Astrocyte (in vitro differentiated cells and primary cell): ENCODE measurements at regions not wholly inside any gene's neighbourhood (a gene's known extent, or its start where the extent isn't known, plus 50 kb on each side); places are given as distances from the start of the nearest gene placed in this dataset.
"Not testable (repeated sequence)": the region's sequence is repeated elsewhere in the genome, so short reads cannot be mapped to it uniquely, and the experiment has no call there.

Experiments
- DNase-seq: peaks from one replicate; pipeline ENCODE4 v3.0.0-alpha.2; 2010; ENCODE audit warnings: low read depth
- FAIRE-seq: peaks from 2 replicates; lab custom pipeline; 2011; peaks lifted over from hg19 to GRCh38; lab: Jason Lieb, UNC
- H2AFZ ChIP-seq: 2 replicates; pipeline ENCODE4 v1.6.0; 2012; ENCODE audit warnings: low read depth, low read length, inconsistent platforms
- H3K27ac ChIP-seq: 2 replicates; pipeline ENCODE4 v1.5.1; 2011; ENCODE audit warnings: low read depth, low read length, inconsistent platforms
- H3K27me3 ChIP-seq: 2 replicates; pipeline ENCODE4 v1.6.0; 2011; ENCODE audit warnings: low read length, inconsistent platforms; ENCODE audit not compliant: insufficient read depth
- H3K36me3 ChIP-seq: 2 replicates; pipeline ENCODE4 v1.5.1; 2011; ENCODE audit warnings: low read length, inconsistent platforms; ENCODE audit not compliant: insufficient read depth
- H3K4me1 ChIP-seq: 2 replicates; pipeline ENCODE4 v1.5.1; 2011; ENCODE audit warnings: low read length, inconsistent platforms; ENCODE audit not compliant: insufficient read depth
- H3K4me2 ChIP-seq: 2 replicates; pipeline ENCODE4 v1.6.0; 2012; ENCODE audit warnings: low read length, inconsistent platforms
- H3K4me3 ChIP-seq: 2 replicates; pipeline ENCODE4 v1.5.1; 2011; ENCODE audit warnings: low read depth, mild to moderate bottlenecking, low read length, inconsistent platforms; ENCODE audit not compliant: insufficient read depth
- H3K79me2 ChIP-seq: 2 replicates; pipeline ENCODE4 v1.6.0; 2012; ENCODE audit warnings: mild to moderate bottlenecking, low read length, inconsistent platforms; ENCODE audit not compliant: insufficient read depth
- H3K9ac ChIP-seq: 2 replicates; pipeline ENCODE4 v1.6.0; 2012; ENCODE audit warnings: mild to moderate bottlenecking, low read length, inconsistent platforms
- H3K9me3 ChIP-seq: 2 replicates; pipeline ENCODE4 v1.5.1; 2012; ENCODE audit warnings: low read depth, mild to moderate bottlenecking, low read length, inconsistent platforms; ENCODE audit not compliant: insufficient read depth
- H4K20me1 ChIP-seq: 2 replicates; pipeline ENCODE4 v1.6.0; 2012; ENCODE audit warnings: low read length, inconsistent platforms; ENCODE audit not compliant: insufficient read depth
- H3K27ac Mint-ChIP-seq: one replicate; pipeline ENCODE4 v1.8.0; 2021; ENCODE audit warnings: mild to moderate bottlenecking, mixed read lengths; ENCODE audit not compliant: unreplicated experiment
- H3K27me3 Mint-ChIP-seq: one replicate; pipeline ENCODE4 v1.8.0; 2021; ENCODE audit warnings: low read depth, mixed read lengths; ENCODE audit not compliant: unreplicated experiment
- H3K36me3 Mint-ChIP-seq: one replicate; pipeline ENCODE4 v1.8.0; 2021; ENCODE audit warnings: low read depth, mixed read lengths; ENCODE audit not compliant: unreplicated experiment
- H3K4me1 Mint-ChIP-seq: one replicate; pipeline ENCODE4 v1.8.0; 2021; ENCODE audit warnings: low read depth, mixed read lengths; ENCODE audit not compliant: unreplicated experiment
- H3K4me3 Mint-ChIP-seq: one replicate; pipeline ENCODE4 v1.8.0; 2021; ENCODE audit warnings: mild to moderate bottlenecking, moderate library complexity, mixed read lengths; ENCODE audit not compliant: unreplicated experiment
- H3K9me3 Mint-ChIP-seq: one replicate; pipeline ENCODE4 v1.8.0; 2021; ENCODE audit warnings: mild to moderate bottlenecking, mixed read lengths; ENCODE audit not compliant: unreplicated experiment
- CTCF ChIP-seq: IDR thresholded peaks from 2 replicates; pipeline ENCODE4 v1.5.1; 2011; ENCODE audit warnings: low read depth, mild to moderate bottlenecking, inconsistent platforms, low read length, moderate library complexity; ENCODE audit not compliant: insufficient read depth
- EZH2 ChIP-seq: IDR thresholded peaks from 2 replicates; pipeline ENCODE4 v1.6.1; 2012; ENCODE audit warnings: mild to moderate bottlenecking, low read length, inconsistent platforms; ENCODE audit not compliant: insufficient read depth

GRCh38 chr9:80665479-80665878 is 1023.9 kb downstream of the TLE1 start:
- Mint-ChIP-seq H3K4me3 (no peak overlapping the region), H3K27me3 (no peaks in the 10 kb centered on the region), H3K4me1 (peaks cover 8% of the 10 kb centered on the region), H3K9me3 (peaks cover 24% of the 10 kb centered on the region), H3K36me3 (no peaks in the 10 kb centered on the region), H3K27ac (no peak overlapping the region)
- no peaks in the 10 kb centered on the region for H3K4me1 ChIP-seq
- H3K4me2 ChIP-seq = no peak overlapping the region
- no peak for DNase-seq
- H2AFZ ChIP-seq = no peak overlapping the region
- peaks cover 10% of the 10 kb centered on the region for H3K9me3 ChIP-seq
- no peak overlapping the region for H3K4me3 ChIP-seq
- no peaks in the 10 kb centered on the region for H3K79me2 ChIP-seq
- H3K36me3 ChIP-seq = no peaks in the 10 kb centered on the region
- H3K27ac ChIP-seq = no peak overlapping the region
- no peaks in the 10 kb centered on the region for H4K20me1 ChIP-seq
- TF ChIP-seq EZH2 (no peak), CTCF (no peak)
- H3K27me3 ChIP-seq = no peaks in the 10 kb centered on the region
- no peak for FAIRE-seq
- H3K9ac ChIP-seq = no peak overlapping the region

- TF ChIP-seq EZH2 = no peak
- no peak for TF ChIP-seq CTCF
- Mint-ChIP-seq H3K27me3 (no peaks in the 10 kb centered on the region), H3K4me1 (peaks cover 8% of the 10 kb centered on the region), H3K36me3 (no peaks in the 10 kb centered on the region), H3K4me3 (no peak overlapping the region), H3K27ac (no peak overlapping the region), H3K9me3 (peaks cover 25% of the 10 kb centered on the region)
- no peak overlapping the region for H3K9ac ChIP-seq
- H3K27ac ChIP-seq = no peak overlapping the region
- H3K9me3 ChIP-seq = peaks cover 2% of the 10 kb centered on the region
- FAIRE-seq (no peak), DNase-seq (peak; percentile 19)
- no peaks in the 10 kb centered on the region for H3K79me2 ChIP-seq
- H3K36me3 ChIP-seq = no peaks in the 10 kb centered on the region
- H2AFZ ChIP-seq = no peak overlapping the region
- no peaks in the 10 kb centered on the region for H3K4me1 ChIP-seq
- no peaks in the 10 kb centered on the region for H3K27me3 ChIP-seq
- H3K4me3 ChIP-seq = no peak overlapping the region
- no peaks in the 10 kb centered on the region for H4K20me1 ChIP-seq
- H3K4me2 ChIP-seq = no peak overlapping the region
Measured at GRCh38 chr9:80664327-80665210, 1024.8 kb downstream of the TLE1 start.

GRCh38 chr9:80659751-80660150 is 1029.6 kb downstream of the TLE1 start:
- not testable (repeated sequence) for DNase-seq

More at GRCh38 chr9:80659751-80660150, 1029.6 kb downstream of the TLE1 start:
- H3K4me1 Mint-ChIP-seq, H3K9ac ChIP-seq, H3K36me3 Mint-ChIP-seq, H3K9me3 ChIP-seq, H4K20me1 ChIP-seq, FAIRE-seq, H3K79me2 ChIP-seq, H3K27ac ChIP-seq, H3K4me3 Mint-ChIP-seq, H3K36me3 ChIP-seq, H3K4me1 ChIP-seq, H2AFZ ChIP-seq, H3K4me2 ChIP-seq, H3K27me3 ChIP-seq, H3K4me3 ChIP-seq, H3K27ac Mint-ChIP-seq, H3K27me3 Mint-ChIP-seq: not testable (repeated sequence)
- H3K9me3 Mint-ChIP-seq = peaks cover 23% of the 10 kb centered on the region
